ENCODE measurements at regions not wholly inside any gene's neighbourhood (a gene's known extent, or its start where the extent isn't known, plus 50 kb on each side); places are given as distances from the start of the nearest gene placed in this dataset.

- no peak for TF ChIP-seq CTCF (IDR thresholded peaks at IDR 0.05; ENCODE audit: poor library complexity, severe bottlenecking)
- no peak for TF ChIP-seq RAD21 (conservative IDR thresholded peaks at IDR 0.05)
- TF ChIP-seq REST (IDR thresholded peaks at IDR 0.05; ENCODE audit: borderline replicate concordance) = no peak
- no peak for TF ChIP-seq POLR2AphosphoS5 (IDR thresholded peaks at IDR 0.05)
- TF ChIP-seq TAF1 (IDR thresholded peaks at IDR 0.05; ENCODE audit: low read depth) = no peak
- TF ChIP-seq EZH2 (IDR thresholded peaks at IDR 0.05; ENCODE audit: borderline replicate concordance, insufficient read depth, low read length, poor library complexity, severe bottlenecking) = no peak
Measured at GRCh38 chr9:105030285-105030684, 102.3 kb upstream of the ABCA1 start.
